GM23338 (cell line): ENCODE measurements at regions not wholly inside any gene's neighbourhood (a gene's known extent, or its start where the extent isn't known, plus 50 kb on each side); places are given as distances from the start of the nearest gene placed in this dataset.
A peak's percentile ranks its signal among the peaks of the same experiment; 100 is the strongest.

Experiments
- CTCF ChIP-seq, 2 experiments: fragments of 200-600 bp in 1 of 2; sonication (generic) in 1 of 2; conservative IDR thresholded peaks; 2 replicates each; pipeline versions ENCODE4 v1.5.1 to v1.6.1; 2016 to 2017; ENCODE audit warnings: antibody characterized with exemption in 2 of 2, low read depth in 2 of 2, mild to moderate bottlenecking in 2 of 2, moderate library complexity in 1 of 2
- EZH2 ChIP-seq: fragments of 200-600 bp; sonication (generic); IDR thresholded peaks from one replicate; pipeline ENCODE4 v1.8.0; 2017; ENCODE audit warnings: antibody characterized with exemption, mild to moderate bottlenecking, low read depth; ENCODE audit not compliant: unreplicated experiment
- EZH2phosphoT487 ChIP-seq: fragments of 200-600 bp; sonication (generic); IDR thresholded peaks from one replicate; pipeline ENCODE4 v1.8.1; 2018; ENCODE audit warnings: antibody characterized with exemption; ENCODE audit not compliant: unreplicated experiment
- JUNB ChIP-seq: IDR thresholded peaks from one replicate; pipeline ENCODE4 v1.6.1; 2016; ENCODE audit warnings: antibody characterized with exemption; ENCODE audit not compliant: unreplicated experiment
- NANOG ChIP-seq: IDR thresholded peaks from 2 replicates; pipeline ENCODE4 v1.6.1; 2016; ENCODE audit warnings: antibody characterized with exemption, borderline replicate concordance
- POLR2AphosphoS5 ChIP-seq: IDR thresholded peaks from 2 replicates; pipeline ENCODE4 v1.6.1; 2016; ENCODE audit warnings: antibody characterized with exemption, low read depth
- ZNF114 ChIP-seq: fragments of 250-450 bp; sonication (Bioruptor Pico); IDR thresholded peaks from 2 replicates; pipeline ENCODE4 v1.5.0; 2020; ENCODE audit warnings: mild to moderate bottlenecking, moderate library complexity
- TF ChIP-seq, protein P1 (sequence below): IDR thresholded peaks from one replicate; pipeline ENCODE4 v1.6.1; 2018; ENCODE audit warnings: antibody characterized with exemption; ENCODE audit not compliant: unreplicated experiment

DNA sequence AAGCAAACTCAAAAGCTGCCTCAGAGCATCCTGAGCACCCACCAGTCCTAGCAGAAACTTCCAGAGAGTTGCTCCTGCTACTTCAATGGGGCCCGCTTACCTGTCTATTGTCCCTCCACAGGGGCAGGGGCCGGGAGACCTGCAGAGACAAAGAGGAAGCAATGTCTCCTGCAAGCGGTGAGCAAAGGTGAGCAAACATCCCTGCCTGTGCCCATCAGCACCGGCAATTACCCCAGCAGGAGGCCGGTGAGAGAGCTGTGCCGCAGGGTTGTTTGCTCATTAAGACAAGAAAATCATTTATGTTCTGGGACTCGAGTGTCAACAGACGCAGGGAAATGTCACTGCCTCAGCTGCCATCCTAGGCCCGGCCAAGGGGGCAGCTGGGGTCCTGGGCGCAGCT lies 53.8 kb upstream of the TARDBP start:
- TF ChIP-seq CTCF (conservative IDR thresholded peaks at IDR 0.05; ENCODE audit: low read depth in 2 of 2) (no peak), EZH2 (no peak), EZH2phosphoT487 (no peak), POLR2AphosphoS5 (no peak), JUNB (no peak), ZNF114 (CRISPR knock-in tag) (no peak), NANOG (peak; percentile 45)
- TF ChIP-seq, protein P1, sequence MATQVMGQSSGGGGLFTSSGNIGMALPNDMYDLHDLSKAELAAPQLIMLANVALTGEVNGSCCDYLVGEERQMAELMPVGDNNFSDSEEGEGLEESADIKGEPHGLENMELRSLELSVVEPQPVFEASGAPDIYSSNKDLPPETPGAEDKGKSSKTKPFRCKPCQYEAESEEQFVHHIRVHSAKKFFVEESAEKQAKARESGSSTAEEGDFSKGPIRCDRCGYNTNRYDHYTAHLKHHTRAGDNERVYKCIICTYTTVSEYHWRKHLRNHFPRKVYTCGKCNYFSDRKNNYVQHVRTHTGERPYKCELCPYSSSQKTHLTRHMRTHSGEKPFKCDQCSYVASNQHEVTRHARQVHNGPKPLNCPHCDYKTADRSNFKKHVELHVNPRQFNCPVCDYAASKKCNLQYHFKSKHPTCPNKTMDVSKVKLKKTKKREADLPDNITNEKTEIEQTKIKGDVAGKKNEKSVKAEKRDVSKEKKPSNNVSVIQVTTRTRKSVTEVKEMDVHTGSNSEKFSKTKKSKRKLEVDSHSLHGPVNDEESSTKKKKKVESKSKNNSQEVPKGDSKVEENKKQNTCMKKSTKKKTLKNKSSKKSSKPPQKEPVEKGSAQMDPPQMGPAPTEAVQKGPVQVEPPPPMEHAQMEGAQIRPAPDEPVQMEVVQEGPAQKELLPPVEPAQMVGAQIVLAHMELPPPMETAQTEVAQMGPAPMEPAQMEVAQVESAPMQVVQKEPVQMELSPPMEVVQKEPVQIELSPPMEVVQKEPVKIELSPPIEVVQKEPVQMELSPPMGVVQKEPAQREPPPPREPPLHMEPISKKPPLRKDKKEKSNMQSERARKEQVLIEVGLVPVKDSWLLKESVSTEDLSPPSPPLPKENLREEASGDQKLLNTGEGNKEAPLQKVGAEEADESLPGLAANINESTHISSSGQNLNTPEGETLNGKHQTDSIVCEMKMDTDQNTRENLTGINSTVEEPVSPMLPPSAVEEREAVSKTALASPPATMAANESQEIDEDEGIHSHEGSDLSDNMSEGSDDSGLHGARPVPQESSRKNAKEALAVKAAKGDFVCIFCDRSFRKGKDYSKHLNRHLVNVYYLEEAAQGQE: no peak
